GM19035 (cell line): ENCODE measurements at regions not wholly inside any gene's neighbourhood (a gene's known extent, or its start where the extent isn't known, plus 50 kb on each side); places are given as distances from the start of the nearest gene placed in this dataset.

Experiments
- ATAC-seq: cut with Tn5 transposase; IDR thresholded peaks from one replicate; pipeline ENCODE4 v1.9.1; 2021; ENCODE audit not compliant: unreplicated experiment

GRCh38 chr2:217028128-217028527 lies 168.3 kb upstream of the TNP1 start:
- no peak for ATAC-seq

DNA sequence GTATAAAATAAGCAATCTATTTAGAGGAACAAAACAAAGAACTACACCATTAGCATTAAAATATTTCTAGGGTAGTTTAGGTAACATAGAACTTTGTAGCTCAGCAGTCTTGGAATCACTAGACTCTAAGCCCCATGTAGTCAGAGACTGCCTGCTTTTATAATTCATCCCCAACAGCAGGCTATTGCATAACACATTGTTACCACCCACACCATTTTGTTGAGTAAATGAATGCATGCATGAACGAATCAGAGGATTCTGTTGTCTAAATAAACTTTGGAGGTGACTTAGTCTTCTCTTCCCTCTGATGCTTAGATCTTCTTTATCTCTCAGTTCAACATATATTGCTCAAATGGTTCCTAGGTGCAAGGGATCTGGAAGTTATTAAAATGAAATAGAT lies 167.6 kb upstream of the TNP1 start:
- no peak for ATAC-seq

- ATAC-seq = no peak
These were observed 166.7 kb upstream of the TNP1 start for GRCh38 chr2:217026569-217026968.

- ATAC-seq = no peak
These were observed 166.3 kb upstream of the TNP1 start for GRCh38 chr2:217026161-217026560.

GRCh38 chr2:217023611-217024010 lies 163.7 kb upstream of the TNP1 start:
- no peak for ATAC-seq

GRCh38 chr2:217017456-217018252 lies 157.8 kb upstream of the TNP1 start:
- ATAC-seq = no peak

DNA sequence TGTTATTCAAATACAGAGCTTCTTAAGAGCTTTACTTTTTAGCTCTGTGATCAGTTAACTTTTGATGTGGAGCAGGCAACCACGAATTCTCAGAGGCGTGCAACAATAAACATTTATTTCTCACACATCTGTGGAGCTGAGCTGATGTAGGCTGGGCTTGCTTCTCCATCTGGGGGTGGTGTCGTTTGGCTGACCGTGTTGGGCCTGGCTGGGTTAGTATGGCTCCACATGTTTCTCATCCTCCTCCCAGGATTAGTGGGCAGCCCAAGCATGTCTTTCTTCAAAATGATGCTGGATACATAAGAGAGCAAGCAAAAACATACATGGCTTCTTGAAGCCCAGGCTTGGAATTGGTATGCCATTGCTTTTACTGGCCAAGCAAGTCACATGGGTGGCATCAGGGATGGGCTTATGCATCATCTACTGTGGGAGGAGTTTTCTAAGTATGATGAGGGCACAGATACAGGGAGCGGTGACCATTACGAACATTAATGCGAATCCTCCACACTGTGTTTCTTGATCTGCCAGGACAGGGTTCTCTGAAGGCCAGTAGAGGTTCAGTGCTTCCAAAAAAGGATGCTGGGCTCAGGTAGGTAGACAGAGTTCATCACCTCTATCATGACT lies 157.0 kb upstream of the TNP1 start:
- ATAC-seq = no peak

DNA sequence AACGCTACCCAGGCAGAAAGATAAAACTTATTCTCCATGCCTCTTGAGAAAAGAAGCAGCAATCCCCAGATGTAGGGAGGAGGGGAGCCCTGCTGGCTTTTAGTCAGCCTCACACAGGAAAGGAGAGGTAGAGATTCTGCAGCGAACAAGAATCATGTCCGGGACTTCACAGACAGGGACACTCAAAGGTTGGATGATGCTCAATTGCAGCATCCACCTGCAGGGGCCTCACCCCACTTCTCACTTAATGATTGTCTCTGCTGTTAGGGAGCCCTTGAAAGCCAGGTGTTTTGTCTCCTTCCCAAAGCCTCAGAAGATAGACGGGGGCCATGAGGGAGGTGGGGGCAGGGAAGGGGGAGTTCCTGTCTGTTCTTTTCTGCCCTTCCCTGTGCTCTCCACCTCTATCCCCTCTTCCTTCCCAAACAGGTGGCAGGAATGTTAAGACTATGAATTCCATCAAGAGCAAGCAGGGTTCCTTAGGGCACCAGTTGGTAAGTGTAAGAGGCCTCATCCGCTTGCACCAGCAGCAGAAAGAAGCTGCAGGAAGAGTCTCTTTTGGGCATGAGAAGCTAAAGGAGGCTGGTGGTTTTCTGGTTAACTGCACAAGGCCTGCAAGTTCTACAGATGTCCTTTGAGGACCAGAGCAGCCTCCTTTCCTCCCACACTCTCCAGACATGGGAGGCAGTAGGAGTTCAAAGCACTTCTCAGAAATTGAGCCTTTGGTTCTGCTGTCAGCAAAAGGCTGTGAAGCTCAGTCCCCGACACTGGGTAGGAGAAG lies 154.7 kb upstream of the TNP1 start:
- ATAC-seq = no peak

GRCh38 chr2:217013926-217014325 lies 154.1 kb upstream of the TNP1 start:
- ATAC-seq = no peak

GRCh38 chr2:217011576-217011975 lies 151.7 kb upstream of the TNP1 start:
- ATAC-seq = no peak

- ATAC-seq = no peak
These were observed 150.3 kb upstream of the TNP1 start for GRCh38 chr2:217010173-217010572.

- no peak for ATAC-seq
These were observed 148.9 kb upstream of the TNP1 start for GRCh38 chr2:217008794-217009193.

GRCh38 chr2:217006217-217006616 lies 146.4 kb upstream of the TNP1 start:
- ATAC-seq = no peak

DNA sequence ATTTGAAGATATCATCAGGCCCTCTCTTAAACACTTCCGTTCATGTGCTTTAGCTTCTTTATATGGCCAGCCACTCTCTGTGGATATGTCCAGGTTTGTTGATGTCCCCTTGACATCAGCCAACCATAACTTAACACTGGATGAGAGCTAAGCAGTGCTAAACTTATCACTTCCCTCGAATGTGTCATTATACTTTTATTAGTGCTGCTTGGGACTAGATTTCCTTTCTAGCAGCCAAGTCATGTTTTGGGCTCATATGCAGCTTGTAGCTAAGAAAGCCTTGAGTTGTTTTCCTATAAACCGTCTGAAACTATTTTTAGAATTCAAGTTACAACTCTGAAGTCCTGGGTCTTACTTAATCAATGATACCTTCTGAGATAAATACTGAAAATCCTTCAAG lies 144.8 kb upstream of the TNP1 start:
- no peak for ATAC-seq

DNA sequence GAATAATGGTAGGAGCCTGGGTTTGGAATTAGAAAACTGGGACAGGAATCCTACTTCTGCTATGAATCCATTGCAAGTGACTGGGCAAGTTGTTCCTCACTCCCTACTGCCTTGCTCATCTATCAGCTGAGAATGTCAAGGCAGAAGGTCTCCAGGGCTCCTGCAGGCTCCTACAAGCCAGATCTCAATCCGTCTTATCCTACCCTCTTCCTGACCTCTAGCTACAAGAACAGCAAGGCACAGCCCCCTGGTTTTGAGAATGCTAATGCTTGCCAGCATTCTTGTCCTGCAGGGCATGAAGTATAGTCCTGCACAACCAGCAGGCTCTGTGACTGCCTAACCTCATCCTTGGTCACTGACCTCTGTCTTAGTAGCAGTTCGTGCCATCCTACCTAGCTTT lies 141.9 kb upstream of the TNP1 start:
- ATAC-seq = no peak

DNA sequence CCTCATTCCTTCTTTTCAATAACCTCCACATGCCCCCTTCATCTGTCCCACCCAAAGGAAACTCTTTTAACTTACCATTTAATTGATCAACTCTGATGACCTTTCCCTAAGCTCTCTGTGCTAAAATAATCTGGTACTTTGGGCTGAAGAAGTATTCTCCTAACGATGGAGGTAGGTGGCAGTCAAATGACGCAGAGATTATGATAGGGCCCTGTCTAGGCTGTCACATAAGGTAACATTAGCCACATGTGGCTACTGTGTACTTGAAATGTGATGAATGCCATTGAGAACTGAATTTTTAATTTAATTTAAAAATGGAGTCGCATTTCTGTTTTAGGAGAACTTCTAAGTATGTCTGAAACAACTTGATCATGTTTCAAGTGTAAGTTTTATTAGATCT lies 140.5 kb upstream of the TNP1 start:
- no peak for ATAC-seq

- no peak for ATAC-seq
These were observed 136.5 kb upstream of the TNP1 start for GRCh38 chr2:216996279-216996845.

DNA sequence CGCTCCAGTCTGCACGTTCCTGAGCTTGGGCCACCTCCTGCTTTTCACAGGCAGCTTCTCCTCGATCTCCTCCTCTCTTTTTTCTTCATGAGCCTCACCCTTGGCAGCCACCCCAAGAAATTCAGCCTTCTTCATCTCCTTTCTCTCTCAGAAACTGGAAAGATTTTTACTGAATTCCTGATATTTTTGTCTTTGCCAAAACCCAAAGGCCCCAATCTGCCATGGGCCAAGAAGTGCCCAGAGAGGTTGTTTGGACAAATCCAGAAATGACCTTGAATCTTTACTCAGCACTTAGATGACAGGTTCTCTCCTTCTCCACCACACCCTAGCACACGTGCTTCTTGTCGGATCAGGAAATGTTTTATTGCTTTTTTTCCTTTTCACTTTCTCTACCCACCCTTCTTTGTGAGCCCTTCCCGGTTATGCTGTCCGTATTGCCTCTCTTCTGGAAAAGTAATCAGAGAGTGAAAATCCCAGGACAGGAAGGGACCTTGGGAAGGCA lies 134.5 kb upstream of the TNP1 start:
- no peak for ATAC-seq

DNA sequence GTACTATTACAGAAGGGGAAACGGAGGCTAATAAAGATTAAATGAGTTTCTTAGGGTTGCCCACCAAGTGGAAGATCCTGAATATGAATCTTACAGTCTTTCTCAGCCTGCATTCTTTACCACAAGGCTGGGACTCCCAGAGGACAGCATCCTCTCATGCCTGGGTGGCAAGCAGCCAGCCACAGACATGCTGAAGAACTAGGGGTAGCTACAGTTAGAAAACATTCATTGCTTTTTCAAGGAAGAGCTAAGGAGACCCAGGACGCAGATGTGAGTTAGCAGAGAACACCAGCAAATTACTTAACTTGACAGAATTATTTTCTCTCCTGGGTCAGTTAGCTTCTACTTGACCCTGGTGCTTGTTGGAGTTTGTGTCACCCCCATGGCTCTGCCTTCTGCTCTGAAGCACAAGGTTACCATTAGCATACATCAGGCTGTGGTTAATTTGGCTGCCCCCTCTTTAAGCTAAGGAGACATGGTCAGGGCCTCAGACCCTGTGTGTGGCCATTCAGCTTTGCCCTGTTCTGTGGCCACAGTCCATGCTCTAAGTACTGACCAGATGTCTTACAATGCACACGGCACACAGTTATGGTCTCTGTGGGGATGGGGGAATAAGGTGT lies 132.3 kb upstream of the TNP1 start:
- ATAC-seq = no peak

DNA sequence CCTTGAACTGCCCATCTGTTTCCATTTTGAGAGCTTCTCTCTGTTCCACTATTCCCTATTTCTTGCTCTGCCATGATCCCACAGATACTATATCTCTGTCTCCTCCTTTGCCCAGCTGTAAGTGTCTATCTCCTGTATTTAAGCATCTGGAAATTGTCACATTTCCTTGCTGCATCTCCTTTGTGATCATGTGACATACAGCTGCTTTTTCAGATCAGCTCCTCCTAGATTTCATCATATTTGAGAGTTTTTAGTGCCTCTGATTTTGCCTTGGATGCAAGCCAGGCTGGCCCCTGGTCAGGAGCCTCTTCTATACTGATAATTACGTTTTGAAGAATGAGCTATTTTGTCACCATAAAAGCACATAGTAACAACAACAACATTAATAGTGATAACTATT lies 131.7 kb upstream of the TNP1 start:
- ATAC-seq = no peak
